ENCODE measurements at regions not wholly inside any gene's neighbourhood (a gene's known extent, or its start where the extent isn't known, plus 50 kb on each side); places are given as distances from the start of the nearest gene placed in this dataset.

GRCh38 chr10:109327266-109327665, 596.0 kb downstream of the XPNPEP1 start:
- no peaks in the 10 kb centered on the region for H3K9me3 ChIP-seq (ENCODE audit: control insufficient read depth, insufficient read depth, low read depth, low read length)
- CTCF ChIA-PET = interaction anchor here (0.6 to 0.8 kb wide), 2 partner anchors 155 to 733 kb away, joined by 3 read pairs; no protein-coding TSS in a partner anchor
- no peak overlapping the region for H3K4me3 ChIP-seq (ENCODE audit: low read depth, low read length)
- TF ChIP-seq MZF1 (tag by site-specific recombination; IDR thresholded peaks at IDR 0.05; ENCODE audit: borderline replicate concordance) (no peak), ZNF169 (tag by site-specific recombination; IDR thresholded peaks at IDR 0.05) (no peak), CTCF (tag by site-specific recombination; IDR thresholded peaks at IDR 0.05) (no peak), ZNF585B (tag by site-specific recombination; IDR thresholded peaks at IDR 0.05) (no peak), ZNF26 (tag by site-specific recombination; IDR thresholded peaks at IDR 0.05) (no peak), ZNF558 (tag by site-specific recombination; IDR thresholded peaks at IDR 0.05) (no peak), PRDM10 (tag by site-specific recombination; IDR thresholded peaks at IDR 0.05) (no peak), ZBTB17 (tag by site-specific recombination; IDR thresholded peaks at IDR 0.05) (no peak), ZNF433 (tag by site-specific recombination; IDR thresholded peaks at IDR 0.05; ENCODE audit: low read depth) (no peak), ZFHX2 (tag by site-specific recombination; conservative IDR thresholded peaks at IDR 0.05) (no peak), ZNF664 (tag by site-specific recombination; IDR thresholded peaks at IDR 0.05) (no peak), ZNF510 (tag by site-specific recombination; IDR thresholded peaks at IDR 0.05; ENCODE audit: insufficient replicate concordance) (no peak), ZNF621 (tag by site-specific recombination; IDR thresholded peaks at IDR 0.05) (no peak), REPIN1 (tag by site-specific recombination; IDR thresholded peaks at IDR 0.05; ENCODE audit: low read depth) (no peak), ZNF132 (tag by site-specific recombination; IDR thresholded peaks at IDR 0.05; ENCODE audit: borderline replicate concordance) (no peak), KLF16 (tag by site-specific recombination; IDR thresholded peaks at IDR 0.05) (no peak), KLF17 (tag by site-specific recombination; IDR thresholded peaks at IDR 0.05) (no peak), SP7 (tag by site-specific recombination; IDR thresholded peaks at IDR 0.05) (no peak)
- H3K4me1 ChIP-seq (ENCODE audit: control insufficient read depth, insufficient read depth, low read length) = no peaks in the 10 kb centered on the region
- no peak overlapping the region for H3K27ac ChIP-seq (ENCODE audit: extremely low read depth, low read depth, low read length)
- POLR2A ChIA-PET = no interaction called here
- no peaks in the 10 kb centered on the region for H3K36me3 ChIP-seq (ENCODE audit: control insufficient read depth in 2 of 2, insufficient read depth in 1 of 2, low read length in 2 of 2)

GRCh38 chr10:109324721-109325120, 598.6 kb downstream of the XPNPEP1 start:
- Histone ChIP-seq H3K27ac (ENCODE audit: extremely low read depth, low read depth, low read length) (no peak overlapping the region), H3K36me3 (ENCODE audit: control insufficient read depth in 2 of 2, insufficient read depth in 1 of 2, low read length in 2 of 2) (no peaks in the 10 kb centered on the region), H3K4me1 (ENCODE audit: control insufficient read depth, insufficient read depth, low read length) (no peaks in the 10 kb centered on the region), H3K9me3 (ENCODE audit: control insufficient read depth, insufficient read depth, low read depth, low read length) (no peaks in the 10 kb centered on the region), H3K4me3 (ENCODE audit: low read depth, low read length) (no peak overlapping the region)
- CTCF ChIA-PET = no interaction called here
- POLR2A ChIA-PET = no interaction called here
- TF ChIP-seq ZNF423 (tag by site-specific recombination; IDR thresholded peaks at IDR 0.05) (no peak), ZNF146 (tag by site-specific recombination; IDR thresholded peaks at IDR 0.05) (no peak), SCRT2 (tag by site-specific recombination; IDR thresholded peaks at IDR 0.05) (no peak), ZNF704 (tag by site-specific recombination; IDR thresholded peaks at IDR 0.05) (no peak), SALL2 (tag by site-specific recombination; IDR thresholded peaks at IDR 0.05; ENCODE audit: borderline replicate concordance) (no peak), HIC1 (tag by site-specific recombination; IDR thresholded peaks at IDR 0.05) (no peak), REPIN1 (tag by site-specific recombination; IDR thresholded peaks at IDR 0.05; ENCODE audit: low read depth) (no peak), ZNF555 (tag by site-specific recombination; conservative IDR thresholded peaks at IDR 0.05) (no peak)
